SK-N-MC (cell line): ENCODE measurements at regions not wholly inside any gene's neighbourhood (a gene's known extent, or its start where the extent isn't known, plus 50 kb on each side); places are given as distances from the start of the nearest gene placed in this dataset.

Experiments
- DNase-seq: peaks from one replicate; pipeline ENCODE4 v3.0.0-alpha.2; 2011; ENCODE audit warnings: low read depth, low spot score
- H3K27ac ChIP-seq: fragments of 200-600 bp; sonication (generic); 2 replicates; pipeline ENCODE4 v1.5.1; 2016; ENCODE audit warnings: mixed run types
- H3K36me3 ChIP-seq: fragments of 200-600 bp; sonication (generic); 2 replicates; pipeline ENCODE4 v1.6.1; 2017; ENCODE audit warnings: antibody characterized with exemption, low read length, mixed read lengths; ENCODE audit not compliant: insufficient read depth
- H3K4me3 ChIP-seq: fragments of 200-600 bp; sonication (generic); 2 replicates; pipeline ENCODE4 v1.5.1; 2016
- H3K9ac ChIP-seq: fragments of 200-600 bp; sonication (generic); 2 replicates; pipeline ENCODE4 v1.8.0; 2017; ENCODE audit warnings: mixed run types, mixed read lengths; ENCODE audit not compliant: insufficient read length
- H3K9me3 ChIP-seq: fragments of 200-600 bp; sonication (generic); 2 replicates; pipeline ENCODE4 v1.6.1; 2017; ENCODE audit warnings: low read depth, mild to moderate bottlenecking, antibody characterized with exemption, low read length, moderate library complexity, mixed read lengths
- EZH2 ChIP-seq: fragments of 200-600 bp; sonication (generic); IDR thresholded peaks from one replicate; pipeline ENCODE4 v1.6.1; 2017; ENCODE audit warnings: antibody characterized with exemption
- FOXP2 ChIP-seq: optimal IDR thresholded peaks from 2 replicates; pipeline ENCODE3; 2011; ENCODE audit warnings: mild to moderate bottlenecking, moderate library complexity; ENCODE audit not compliant: insufficient read depth; ENCODE audit errors: extremely low read length, control extremely low read depth
- POLR2AphosphoS5 ChIP-seq: IDR thresholded peaks from 2 replicates; pipeline ENCODE4 v1.6.1; 2012; ENCODE audit warnings: mild to moderate bottlenecking, low read depth, low read length, borderline replicate concordance

DNA sequence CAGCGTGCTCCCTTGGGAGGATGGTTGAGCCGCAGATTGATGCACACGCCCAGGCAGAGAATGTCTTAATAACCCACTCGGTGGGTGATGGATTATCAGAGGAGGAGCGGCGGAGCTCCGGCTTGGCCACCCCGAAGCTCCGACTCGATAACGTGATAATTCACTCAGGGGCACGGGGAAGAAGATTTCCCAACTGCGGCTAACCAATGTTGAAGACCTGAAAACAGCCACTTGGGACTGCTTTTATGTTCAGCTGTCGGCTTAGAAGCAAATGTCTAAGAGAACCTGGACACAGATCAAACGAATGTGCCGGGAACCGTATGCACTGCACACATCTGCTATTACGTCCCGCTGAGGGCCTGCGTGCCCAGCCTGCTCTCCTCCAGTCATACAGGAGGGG, 206.8 kb upstream of the CADM1 start:
- no peak for DNase-seq
- Histone ChIP-seq H3K36me3 (no peaks in the 10 kb centered on the region), H3K4me3 (no peak overlapping the region), H3K9me3 (no peaks in the 10 kb centered on the region), H3K9ac (no peak overlapping the region), H3K27ac (no peak overlapping the region)
- no peak for TF ChIP-seq FOXP2
- no peak for TF ChIP-seq POLR2AphosphoS5
- no peak for TF ChIP-seq EZH2

DNA sequence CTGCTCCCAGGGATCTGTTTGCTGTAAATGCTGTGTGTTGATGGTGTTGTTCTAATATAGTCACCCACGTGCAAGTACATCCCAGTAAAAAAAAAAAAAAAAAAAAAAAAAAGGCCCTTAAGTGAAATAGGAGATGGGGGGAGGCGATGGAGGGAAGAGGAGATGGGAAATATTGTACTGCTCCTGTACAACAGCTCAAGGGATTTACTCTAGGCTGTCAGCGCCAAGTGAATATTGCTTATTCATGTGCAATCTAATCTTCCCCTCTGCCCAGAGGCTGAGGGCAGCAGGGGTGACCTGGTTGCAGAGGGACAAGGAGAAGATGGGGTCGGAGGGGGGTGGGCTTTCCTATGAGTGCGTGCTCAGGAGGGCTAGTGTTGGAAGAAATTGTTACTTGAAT, 206.2 kb upstream of the CADM1 start:
- TF ChIP-seq POLR2AphosphoS5 (no peak), EZH2 (no peak), FOXP2 (no peak)
- no peaks in the 10 kb centered on the region for H3K36me3 ChIP-seq
- no peaks in the 10 kb centered on the region for H3K9me3 ChIP-seq
- H3K4me3 ChIP-seq: no peak overlapping the region
- H3K9ac ChIP-seq: no peak overlapping the region
- DNase-seq: no peak
- no peak overlapping the region for H3K27ac ChIP-seq

DNA sequence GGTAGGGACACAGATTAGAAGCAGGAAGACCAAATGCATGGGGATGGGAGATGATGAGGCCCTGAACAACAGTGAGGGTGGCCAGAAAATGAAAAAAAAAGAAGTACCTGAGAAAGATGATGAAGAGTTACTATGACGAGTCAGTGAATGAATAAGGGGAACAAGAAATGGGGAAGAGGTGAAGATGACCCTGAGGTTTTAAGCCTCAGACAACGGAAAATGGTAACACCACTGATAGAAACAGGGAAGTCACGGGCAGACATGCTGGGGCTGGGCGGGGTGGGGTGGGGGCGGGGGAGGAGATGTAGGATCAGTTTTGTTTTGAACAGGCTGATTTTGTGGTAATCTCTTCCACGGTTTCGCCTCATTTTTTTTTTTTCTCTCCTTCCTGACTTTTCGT, 205.1 kb upstream of the CADM1 start:
- Histone ChIP-seq H3K9ac (no peak overlapping the region), H3K9me3 (no peaks in the 10 kb centered on the region), H3K27ac (no peak overlapping the region), H3K4me3 (no peak overlapping the region), H3K36me3 (no peaks in the 10 kb centered on the region)
- DNase-seq: no peak
- TF ChIP-seq POLR2AphosphoS5: no peak
- no peak for TF ChIP-seq FOXP2
- no peak for TF ChIP-seq EZH2

DNA sequence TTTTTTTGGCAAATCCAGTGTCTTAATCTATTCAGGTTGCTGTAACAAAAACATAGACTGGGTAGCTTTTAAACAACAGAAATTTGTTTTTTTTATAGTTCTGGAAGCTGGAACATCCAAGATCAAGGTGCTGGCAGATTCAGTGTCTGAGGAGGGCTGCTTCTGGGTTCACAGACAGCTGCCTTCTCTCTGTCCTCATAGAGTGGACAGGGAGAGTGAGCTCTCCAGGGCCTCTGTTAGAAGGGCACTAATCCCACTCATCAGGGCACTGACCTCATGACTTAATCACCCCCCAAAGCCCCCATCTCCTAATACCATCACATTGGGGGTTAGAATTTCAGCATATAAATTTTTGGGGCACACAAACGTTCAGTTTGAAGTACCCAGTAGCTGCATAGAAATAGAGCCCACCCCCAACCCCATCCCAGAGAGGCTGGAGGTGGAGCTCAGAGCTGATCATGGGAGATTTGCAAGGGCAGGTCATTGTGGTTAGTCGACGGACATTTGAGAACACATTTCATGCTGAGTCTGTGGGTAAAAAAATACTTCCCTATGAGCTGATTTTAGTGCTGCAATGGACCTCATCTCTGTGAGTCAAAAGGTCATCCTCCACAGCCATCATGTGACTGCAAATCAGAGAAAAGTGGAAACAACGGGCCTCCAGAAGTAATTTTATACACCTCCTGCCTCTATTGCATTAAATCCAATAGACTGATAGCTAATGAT, 203.1 kb upstream of the CADM1 start:
- Histone ChIP-seq H3K27ac (no peak overlapping the region), H3K4me3 (no peak overlapping the region), H3K36me3 (no peaks in the 10 kb centered on the region), H3K9ac (no peak overlapping the region), H3K9me3 (no peaks in the 10 kb centered on the region)
- TF ChIP-seq FOXP2 (no peak), EZH2 (no peak), POLR2AphosphoS5 (no peak)
- DNase-seq: no peak

DNA sequence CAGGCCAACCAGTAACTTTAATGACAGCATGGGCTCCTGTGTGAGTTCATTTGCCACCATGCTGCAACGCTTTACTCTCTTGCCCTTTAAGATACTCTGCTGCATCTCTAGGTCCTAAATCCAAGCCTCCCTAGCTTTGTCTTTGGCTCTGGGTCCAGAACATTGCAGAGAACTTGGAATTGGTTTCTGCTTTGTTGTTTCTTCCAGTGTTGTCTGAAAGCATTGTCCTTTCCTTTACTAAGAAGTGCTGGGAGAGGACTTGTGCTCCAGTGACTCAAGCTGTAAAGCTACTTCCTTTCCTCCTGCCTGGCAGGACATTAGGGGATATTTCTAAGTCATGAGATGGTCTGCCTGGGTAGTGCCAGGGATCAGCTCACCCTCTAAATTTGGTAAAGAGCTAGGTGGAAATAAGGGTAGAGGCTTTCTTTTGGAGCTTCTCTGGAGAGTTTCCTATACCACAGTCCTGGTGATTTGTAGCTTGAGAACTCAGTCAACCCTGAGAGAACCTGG, 202.5 kb upstream of the CADM1 start:
- TF ChIP-seq FOXP2: no peak
- no peak for TF ChIP-seq EZH2
- no peak for TF ChIP-seq POLR2AphosphoS5
- Histone ChIP-seq H3K27ac (no peak overlapping the region), H3K4me3 (no peak overlapping the region), H3K36me3 (no peaks in the 10 kb centered on the region), H3K9ac (no peak overlapping the region), H3K9me3 (no peaks in the 10 kb centered on the region)
- no peak for DNase-seq

DNA sequence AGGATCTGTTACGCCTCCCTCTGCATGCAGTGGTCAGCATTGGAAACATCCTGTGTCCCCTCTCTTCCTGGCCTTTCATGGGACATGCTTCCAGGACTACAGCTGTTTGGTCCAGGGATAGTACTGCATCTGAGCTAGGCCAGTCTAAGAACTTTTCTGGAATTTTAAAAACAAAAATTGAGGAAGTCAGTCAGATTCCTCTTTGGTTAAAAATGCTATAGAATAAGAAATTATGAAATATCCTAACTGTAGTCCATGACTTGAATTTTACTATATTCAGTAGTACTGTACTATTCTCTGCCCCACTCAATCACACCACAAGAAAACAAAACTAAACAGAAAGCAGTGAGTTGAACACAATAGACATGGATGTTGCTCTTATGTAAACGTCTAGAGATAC, 201.0 kb upstream of the CADM1 start:
- Histone ChIP-seq H3K36me3 (no peaks in the 10 kb centered on the region), H3K9me3 (no peaks in the 10 kb centered on the region), H3K27ac (no peak overlapping the region), H3K9ac (no peak overlapping the region), H3K4me3 (no peak overlapping the region)
- TF ChIP-seq FOXP2: no peak
- TF ChIP-seq EZH2: no peak
- TF ChIP-seq POLR2AphosphoS5: no peak
- no peak for DNase-seq

DNA sequence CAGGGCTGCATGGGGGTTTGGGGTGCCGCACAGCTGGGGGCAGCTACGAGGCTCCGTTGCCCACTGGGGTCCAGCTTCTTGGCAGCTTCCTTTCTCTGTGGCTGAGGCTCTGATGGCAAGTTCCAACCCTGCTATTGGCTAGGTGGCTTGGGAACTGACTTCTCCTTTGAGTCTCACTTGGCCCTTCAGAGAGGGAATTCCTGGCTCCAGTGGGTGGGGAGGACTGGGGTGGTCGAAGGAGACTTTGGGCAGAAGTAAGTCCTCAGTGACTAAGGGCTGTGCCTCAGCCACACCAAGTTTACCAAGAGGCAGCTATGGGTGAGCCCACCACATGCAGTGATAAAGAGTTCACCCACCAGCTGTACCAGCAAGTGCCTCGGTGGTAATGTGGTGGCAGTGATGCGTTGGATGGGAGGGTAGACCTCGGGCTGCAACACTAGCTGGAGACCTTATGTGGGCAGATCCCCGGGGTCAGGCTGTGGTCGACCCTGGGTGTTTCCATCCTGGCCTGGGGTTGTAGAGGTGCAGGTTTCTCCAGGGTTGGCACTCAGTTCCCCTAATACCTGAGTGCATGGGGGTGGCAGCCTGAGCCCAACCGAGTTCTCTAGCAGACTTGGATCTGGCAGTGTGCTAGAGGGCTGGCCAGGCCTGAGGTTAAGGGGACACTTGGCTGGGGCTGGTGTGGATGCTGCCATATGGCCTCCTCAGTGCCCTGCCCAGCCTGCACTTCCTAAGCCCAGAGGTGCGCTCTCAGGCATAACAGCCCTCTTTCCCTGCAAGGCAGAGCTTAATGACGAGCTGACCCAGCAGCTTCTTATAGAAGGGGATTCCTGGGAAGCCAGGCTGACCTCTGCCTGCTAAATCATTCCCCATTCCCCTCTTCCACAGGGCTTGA, 197.0 kb upstream of the CADM1 start:
- Histone ChIP-seq H3K9ac (no peak overlapping the region), H3K27ac (no peak overlapping the region), H3K9me3 (no peaks in the 10 kb centered on the region), H3K4me3 (no peak overlapping the region), H3K36me3 (no peaks in the 10 kb centered on the region)
- no peak for DNase-seq
- no peak for TF ChIP-seq EZH2
- TF ChIP-seq FOXP2: no peak
- TF ChIP-seq POLR2AphosphoS5: no peak

DNA sequence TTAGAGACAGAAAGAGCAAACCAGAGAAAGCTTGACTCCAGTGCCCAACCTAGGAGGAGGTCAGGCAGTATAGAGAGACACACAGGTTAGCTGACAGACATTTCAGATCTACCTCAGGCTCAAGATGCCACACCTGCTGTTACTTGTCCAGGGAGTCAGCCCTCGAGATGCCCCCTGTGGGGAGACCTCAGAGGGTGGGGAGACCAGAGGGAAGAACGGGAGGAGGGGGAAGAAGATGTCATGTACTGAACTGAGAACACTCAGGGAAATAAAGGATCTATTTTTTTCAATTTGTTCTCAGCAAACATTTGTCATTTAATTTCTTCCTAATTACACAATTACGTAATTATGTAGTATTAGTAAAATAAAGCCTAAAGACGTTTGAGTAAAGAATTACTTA, 196.3 kb upstream of the CADM1 start:
- DNase-seq: no peak
- no peak overlapping the region for H3K27ac ChIP-seq
- no peaks in the 10 kb centered on the region for H3K36me3 ChIP-seq
- no peak overlapping the region for H3K4me3 ChIP-seq
- TF ChIP-seq EZH2 (no peak), FOXP2 (no peak), POLR2AphosphoS5 (no peak)
- no peak overlapping the region for H3K9ac ChIP-seq
- no peaks in the 10 kb centered on the region for H3K9me3 ChIP-seq

DNA sequence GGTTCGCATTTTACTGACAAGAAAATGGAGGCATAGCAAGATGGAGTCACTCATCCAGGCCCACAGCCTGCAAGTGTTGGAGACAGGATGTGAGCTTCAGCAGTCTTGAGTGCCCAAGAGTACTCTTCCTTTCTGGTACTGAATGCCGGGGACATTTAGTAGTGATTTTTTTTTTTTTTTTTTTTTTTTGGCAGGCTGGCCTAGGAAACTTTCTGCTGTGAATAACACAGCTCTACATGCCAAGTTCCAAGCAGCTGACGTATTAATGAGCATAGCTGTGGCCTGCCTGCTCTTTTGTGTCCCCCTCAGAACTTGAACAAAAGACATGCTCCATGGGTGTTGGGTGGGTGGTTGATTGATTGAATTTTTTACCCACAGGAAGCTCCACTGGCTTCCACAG, 195.5 kb upstream of the CADM1 start:
- no peaks in the 10 kb centered on the region for H3K36me3 ChIP-seq
- no peak overlapping the region for H3K27ac ChIP-seq
- no peak overlapping the region for H3K4me3 ChIP-seq
- no peaks in the 10 kb centered on the region for H3K9me3 ChIP-seq
- TF ChIP-seq POLR2AphosphoS5: no peak
- no peak for TF ChIP-seq FOXP2
- no peak for TF ChIP-seq EZH2
- no peak for DNase-seq
- H3K9ac ChIP-seq: no peak overlapping the region
